RWPE1 (cell line): ENCODE measurements at regions not wholly inside any gene's neighbourhood (a gene's known extent, or its start where the extent isn't known, plus 50 kb on each side); places are given as distances from the start of the nearest gene placed in this dataset.

Source experiments
- CTCF ChIA-PET: fragments of 350-600 bp; sonication (Branson Sonifier 250); formaldehyde crosslinking; extraction: SDS; loops from one replicate; lab custom pipeline; 2021; lab: Yijun Ruan, JAX
- POLR2A ChIA-PET: fragments of 400-600 bp; formaldehyde crosslinking; extraction: SDS; loops from one replicate; lab custom pipeline; 2020; ENCODE audit warnings: antibody characterized with exemption; ENCODE audit not compliant: low non-redundant PET; lab: Yijun Ruan, JAX
- DNase-seq: peaks from one replicate; pipeline ENCODE4 v3.0.0; 2012; ENCODE audit warnings: low spot score
- H3K27ac ChIP-seq: fragments of 450-650 bp; 2 replicates; pipeline ENCODE4 v1.5.1; 2017
- TF ChIP-seq, protein P1 (sequence below): fragments of 450-650 bp; conservative IDR thresholded peaks from 2 replicates; pipeline ENCODE4 v1.5.1; 2017; ENCODE audit warnings: low read depth, mild to moderate bottlenecking

DNA sequence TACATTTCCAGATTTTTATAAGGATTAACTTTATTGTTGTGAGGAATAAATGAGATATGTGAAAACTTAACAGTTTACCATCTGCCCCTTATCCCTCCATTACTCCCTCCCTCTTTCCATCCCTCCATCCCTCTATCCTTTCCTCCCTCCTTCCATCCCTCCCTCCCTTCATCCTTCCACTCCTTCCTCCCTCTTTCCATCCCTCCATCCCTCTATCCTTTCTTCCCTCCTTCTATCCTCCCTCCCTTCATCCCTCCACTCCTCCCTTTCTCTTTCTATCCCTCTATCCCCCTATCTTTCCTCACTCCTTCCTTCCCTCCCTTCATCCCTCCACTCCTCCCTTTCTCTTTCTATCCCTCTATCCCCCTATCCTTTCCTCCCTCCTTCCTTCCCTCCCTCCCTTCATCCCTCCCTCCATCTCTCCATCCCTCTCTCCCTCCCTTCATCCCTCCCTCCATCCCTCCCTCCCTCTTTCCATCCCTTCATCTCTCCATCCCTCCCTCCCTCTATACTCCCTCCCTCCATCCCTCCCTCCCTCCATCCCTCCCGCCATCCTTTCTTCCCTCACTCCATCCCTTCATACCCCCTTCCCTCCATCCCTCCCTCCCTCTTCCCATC is 181.8 kb upstream of the PLXNC1 start:
- ChIA-PET CTCF (interaction anchor here (0.6 kb wide), 1 partner anchor 117 kb away, joined by 4 read pairs; no protein-coding TSS in a partner anchor), POLR2A (no interaction called here)
- no peak for DNase-seq
- TF ChIP-seq, protein P1, sequence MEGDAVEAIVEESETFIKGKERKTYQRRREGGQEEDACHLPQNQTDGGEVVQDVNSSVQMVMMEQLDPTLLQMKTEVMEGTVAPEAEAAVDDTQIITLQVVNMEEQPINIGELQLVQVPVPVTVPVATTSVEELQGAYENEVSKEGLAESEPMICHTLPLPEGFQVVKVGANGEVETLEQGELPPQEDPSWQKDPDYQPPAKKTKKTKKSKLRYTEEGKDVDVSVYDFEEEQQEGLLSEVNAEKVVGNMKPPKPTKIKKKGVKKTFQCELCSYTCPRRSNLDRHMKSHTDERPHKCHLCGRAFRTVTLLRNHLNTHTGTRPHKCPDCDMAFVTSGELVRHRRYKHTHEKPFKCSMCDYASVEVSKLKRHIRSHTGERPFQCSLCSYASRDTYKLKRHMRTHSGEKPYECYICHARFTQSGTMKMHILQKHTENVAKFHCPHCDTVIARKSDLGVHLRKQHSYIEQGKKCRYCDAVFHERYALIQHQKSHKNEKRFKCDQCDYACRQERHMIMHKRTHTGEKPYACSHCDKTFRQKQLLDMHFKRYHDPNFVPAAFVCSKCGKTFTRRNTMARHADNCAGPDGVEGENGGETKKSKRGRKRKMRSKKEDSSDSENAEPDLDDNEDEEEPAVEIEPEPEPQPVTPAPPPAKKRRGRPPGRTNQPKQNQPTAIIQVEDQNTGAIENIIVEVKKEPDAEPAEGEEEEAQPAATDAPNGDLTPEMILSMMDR = no peak
- no peak overlapping the region for H3K27ac ChIP-seq

DNA sequence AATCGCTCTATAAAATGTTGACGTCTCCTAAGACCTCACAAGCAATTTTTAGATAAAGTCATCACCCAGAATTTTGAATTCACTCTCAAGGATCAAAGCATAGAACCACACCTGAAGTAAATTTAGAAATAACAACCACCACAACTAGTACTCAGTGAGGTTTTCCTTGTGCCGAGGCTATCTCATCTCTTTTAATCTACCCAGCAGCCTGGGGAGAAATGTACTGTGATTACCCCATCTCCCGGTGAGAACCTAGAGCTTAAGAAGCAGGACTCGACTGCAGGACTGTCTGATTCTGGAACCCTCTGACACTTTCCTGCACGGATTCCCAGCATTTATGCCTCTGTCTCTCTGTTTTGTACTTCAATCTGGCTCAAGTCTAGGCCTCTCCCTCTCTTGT is 180.9 kb upstream of the PLXNC1 start:
- POLR2A ChIA-PET = no interaction called here
- TF ChIP-seq, protein P1 = no peak
- no peak overlapping the region for H3K27ac ChIP-seq
- DNase-seq = no peak
- CTCF ChIA-PET = no interaction called here

DNA sequence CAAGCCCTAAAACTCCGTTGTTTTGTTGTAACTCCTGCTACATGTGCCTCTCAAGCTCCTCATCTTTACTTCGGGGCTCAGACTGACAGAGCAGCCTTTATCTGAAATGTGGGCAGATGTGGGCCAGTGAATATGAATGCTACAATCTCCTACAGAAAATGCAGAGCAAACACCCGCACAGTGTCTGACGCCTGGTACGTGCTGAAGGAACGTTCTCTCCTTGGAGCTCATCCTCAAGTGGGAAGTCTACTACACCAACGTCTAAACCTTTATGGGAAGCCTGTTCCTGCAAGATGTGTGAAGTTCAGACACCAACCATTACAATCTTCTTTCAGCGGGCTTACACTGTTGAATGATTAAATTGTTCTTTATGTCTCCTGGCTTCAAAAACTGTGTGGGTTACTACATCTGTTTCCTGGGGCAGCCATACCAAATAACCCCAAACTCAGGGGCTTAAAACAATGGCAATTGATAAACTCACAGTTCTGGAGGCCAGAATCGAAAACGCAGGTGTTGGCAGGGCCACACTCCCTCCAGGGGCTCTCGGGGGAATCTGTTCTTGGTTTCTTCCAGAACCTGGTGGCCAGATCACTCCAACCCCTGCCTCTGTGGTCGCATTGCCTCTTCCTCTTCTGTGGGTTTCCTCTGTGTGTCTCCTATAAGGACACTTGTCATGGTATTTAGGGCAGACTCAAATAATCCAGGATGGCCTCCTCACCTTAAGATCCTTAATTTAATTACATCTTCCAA is 179.7 kb upstream of the PLXNC1 start:
- ChIA-PET POLR2A (no interaction called here), CTCF (no interaction called here)
- TF ChIP-seq, protein P1 = no peak
- DNase-seq = no peak
- H3K27ac ChIP-seq = no peak overlapping the region

DNA sequence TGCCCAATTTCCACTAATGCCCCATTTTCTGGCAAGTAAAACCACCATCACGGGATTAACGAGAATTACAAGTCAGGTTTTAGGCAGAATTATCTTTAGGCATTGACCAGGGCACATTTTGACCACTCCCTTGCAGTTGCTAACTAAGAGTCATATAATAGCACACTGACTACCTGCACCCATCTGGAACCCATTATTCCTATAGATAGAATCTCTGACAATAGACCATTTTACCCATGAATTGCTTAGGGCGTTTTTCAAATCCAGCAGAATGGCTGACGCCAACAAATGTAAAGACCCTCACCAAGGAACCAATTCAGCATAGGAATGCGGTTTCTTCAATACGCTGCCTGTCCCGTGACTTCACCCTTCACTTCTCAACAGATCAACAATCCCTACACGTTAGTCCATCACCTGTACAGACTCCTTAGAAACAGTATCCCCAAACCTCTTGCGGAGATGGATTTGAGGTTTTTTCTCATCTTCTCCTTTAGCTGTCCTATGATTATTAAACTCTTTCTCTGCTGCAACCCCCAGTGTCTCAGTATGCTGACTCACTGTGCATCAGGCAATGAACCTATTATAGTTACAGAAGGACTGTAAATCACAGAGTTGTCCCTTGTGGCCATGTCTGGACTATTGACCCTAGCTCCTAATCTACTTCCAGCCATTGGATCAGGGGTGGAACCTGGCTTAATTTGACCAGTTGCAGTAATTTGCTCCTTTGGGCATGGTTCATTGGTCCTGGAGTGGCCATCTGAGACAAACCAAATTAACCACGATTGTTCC is 177.3 kb upstream of the PLXNC1 start:
- ChIA-PET CTCF (no interaction called here), POLR2A (no interaction called here)
- DNase-seq = no peak
- TF ChIP-seq, protein P1 = no peak
- no peak overlapping the region for H3K27ac ChIP-seq

- TF ChIP-seq, protein P1 = no peak
- no peak overlapping the region for H3K27ac ChIP-seq
- CTCF ChIA-PET = interaction anchor here (0.6 kb wide), 3 partner anchors 42 to 565 kb away, joined by 3 to 4 read pairs (median 3); no protein-coding TSS in a partner anchor
- no peak for DNase-seq
- POLR2A ChIA-PET = no interaction called here
These were observed 175.8 kb upstream of the PLXNC1 start for GRCh38 chr12:93972411-93973208.

DNA sequence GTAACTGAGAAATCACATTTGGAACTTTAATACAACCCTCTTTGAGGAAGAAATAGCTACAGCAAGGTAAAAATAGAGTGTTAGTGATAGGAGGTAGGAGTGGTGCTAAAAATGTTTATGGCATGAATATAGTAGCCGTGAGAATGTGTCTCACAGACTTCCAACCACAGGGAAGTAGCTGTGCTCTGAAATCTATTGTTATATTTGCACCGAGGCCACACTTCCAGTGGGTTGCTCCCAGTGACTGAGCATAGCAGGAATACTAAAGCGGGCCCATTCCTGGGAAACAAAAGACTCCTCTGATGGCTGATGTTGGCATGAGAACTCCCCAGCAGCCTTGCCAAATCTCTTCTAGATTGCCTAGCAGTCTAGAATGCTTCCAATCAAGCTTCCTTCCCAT is 174.1 kb upstream of the PLXNC1 start:
- no peak for DNase-seq
- TF ChIP-seq, protein P1 = no peak
- ChIA-PET CTCF (no interaction called here), POLR2A (no interaction called here)
- no peak overlapping the region for H3K27ac ChIP-seq
